Stomach (tissue), 8 donors: ENCODE measurements at regions not wholly inside any gene's neighbourhood (a gene's known extent, or its start where the extent isn't known, plus 50 kb on each side); places are given as distances from the start of the nearest gene placed in this dataset.

Source experiments
- DNase-seq, 2 donors: peaks; one replicate each; pipeline versions ENCODE4 v3.0.0 to v3.0.0-alpha.2; 2013 to 2019
- H3K27ac ChIP-seq, 5 donors: fragments of 200-600 bp in 4 of 5; sonication (generic) in 4 of 5; one replicate each; pipeline ENCODE4 v1.5.1; 2013 to 2019; ENCODE audit warnings: mild to moderate bottlenecking in 1 of 5, moderate library complexity in 1 of 5
- H3K27me3 ChIP-seq, 3 donors: fragments of 200-600 bp; sonication (generic); one replicate each; pipeline ENCODE4 v1.5.1; 2017 to 2019; ENCODE audit warnings: mixed run types in 1 of 3
- H3K36me3 ChIP-seq, 4 donors: fragments of 200-600 bp; sonication (generic); 1 replicate in 3 of 4; 2 replicates in 1 of 4; pipeline ENCODE4 v1.5.1; 2016 to 2019
- H3K4me1 ChIP-seq, 4 donors: fragments of 200-600 bp; sonication (generic); one replicate each; pipeline ENCODE4 v1.5.1; 2016 to 2019
- H3K4me3 ChIP-seq, 4 donors: fragments of 200-600 bp; sonication (generic) in 3 of 4; one replicate each; pipeline ENCODE4 v1.5.1; 2016 to 2019; ENCODE audit warnings: mild to moderate bottlenecking in 1 of 4
- H3K9me3 ChIP-seq, 4 donors: fragments of 200-600 bp; sonication (generic); one replicate each; pipeline ENCODE4 v1.5.1; 2016 to 2019
- EP300 ChIP-seq: sonication (generic); formaldehyde crosslinking; IDR thresholded peaks from one replicate; pipeline ENCODE4 v1.6.1; 2017; ENCODE audit warnings: antibody characterized with exemption
- POLR2A ChIP-seq, 4 donors: fragments of 450-650 bp; IDR thresholded peaks; one replicate each; pipeline ENCODE4 v1.6.1; 2016; ENCODE audit warnings: antibody characterized with exemption in 4 of 4, control low read depth in 2 of 4, mild to moderate bottlenecking in 1 of 4, moderate library complexity in 1 of 4
- POLR2AphosphoS5 ChIP-seq, 3 donors: sonication (generic); formaldehyde crosslinking; IDR thresholded peaks; one replicate each; pipeline ENCODE4 v1.6.1; 2016; ENCODE audit warnings: antibody characterized with exemption in 3 of 3
- WGBS, 5 donors: extraction: QIAGEN DNeasy Blood & Tissue Kit in 3 of 5; methylation state at CpG; one replicate each; pipeline versions ENCODE4 v1.1.5 to v1.1.7; 2013 to 2018; 5-methylcytosine and 5-hydroxymethylcytosine counted together
- intact Hi-C: fragments of 100-400 bp; cut with DNase I; formaldehyde crosslinking; loops from one replicate; pipeline ENCODE4 v1.15.1; 2023; ENCODE audit warnings: low total_unique reads
- TF ChIP-seq, protein P1 (sequence below), 7 experiments: fragments of 450-650 bp in 4 of 7; fragments of 200-600 bp in 3 of 7; sonication (generic) in 3 of 7; IDR thresholded peaks; one replicate each; pipeline ENCODE4 v1.5.1; 2016 to 2019; ENCODE audit warnings: antibody characterized with exemption in 7 of 7, control low read depth in 2 of 7, mild to moderate bottlenecking in 1 of 7
- donor health status: healthy with polysubstance abuse.
- donor health status: Bipolar disorder and iron deficiency.
- donor health status: healthy.

DNA sequence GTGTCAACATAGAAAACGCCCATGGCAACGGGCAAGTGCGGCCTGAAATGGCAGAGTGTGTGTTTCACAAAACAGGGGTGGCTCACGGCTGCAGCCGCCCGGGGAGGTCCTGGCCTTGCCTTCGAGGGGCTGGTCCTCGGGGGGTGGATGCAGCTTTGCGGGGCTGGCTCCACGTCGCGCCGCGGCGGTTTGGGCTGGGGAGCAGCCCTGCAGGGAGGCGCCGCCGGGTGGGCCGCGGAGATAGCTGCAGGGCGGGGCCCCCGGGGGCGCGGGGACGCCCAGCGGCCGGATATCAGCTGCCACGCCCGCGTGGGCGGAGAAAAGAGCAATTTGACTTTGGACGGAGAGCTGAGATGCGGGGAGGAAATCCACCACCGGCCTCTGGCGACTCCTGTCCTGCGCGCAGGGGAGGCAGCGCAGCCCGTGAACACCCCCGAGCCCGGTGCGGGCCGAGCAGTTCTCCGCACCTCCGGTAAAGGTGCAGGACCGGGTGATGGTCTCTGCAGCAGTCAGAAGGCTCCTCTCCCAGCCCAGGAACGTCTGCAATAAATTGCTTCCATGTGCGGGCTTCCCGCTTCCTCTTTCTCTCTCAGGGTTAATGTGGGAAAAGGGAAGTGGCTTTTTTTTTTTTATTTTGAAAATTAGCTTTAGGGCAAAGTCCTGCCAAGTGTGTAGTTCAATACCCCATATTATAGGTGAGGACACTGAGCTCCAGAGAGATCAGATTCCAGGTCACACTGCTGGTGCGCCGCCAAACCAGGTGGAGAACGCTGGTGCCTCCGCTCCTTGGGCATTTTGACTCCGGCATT, 110.5 kb downstream of the ARF6 start:
- Histone ChIP-seq H3K9me3 (no peaks in the 10 kb centered on the region), H3K4me3 (peak overlapping the region; percentile 46 to 57 (median 54)), H3K4me1 (peaks cover 53 to 60% (median 59%) of the 10 kb centered on the region in 4 donors), H3K36me3 (no peaks in the 10 kb centered on the region), H3K27ac (peak overlapping the region; percentile 81 to 96 (median 89)), H3K27me3 (no peaks in the 10 kb centered on the region)
- DNase-seq, result peak; percentile 85 to 94
- TF ChIP-seq POLR2A (IDR thresholded peaks at IDR 0.05) (no peak), POLR2AphosphoS5 (IDR thresholded peaks at IDR 0.05) (peak in 2 of 3 donors; percentile 74 to 76), EP300 (no peak)
- TF ChIP-seq, protein P1, sequence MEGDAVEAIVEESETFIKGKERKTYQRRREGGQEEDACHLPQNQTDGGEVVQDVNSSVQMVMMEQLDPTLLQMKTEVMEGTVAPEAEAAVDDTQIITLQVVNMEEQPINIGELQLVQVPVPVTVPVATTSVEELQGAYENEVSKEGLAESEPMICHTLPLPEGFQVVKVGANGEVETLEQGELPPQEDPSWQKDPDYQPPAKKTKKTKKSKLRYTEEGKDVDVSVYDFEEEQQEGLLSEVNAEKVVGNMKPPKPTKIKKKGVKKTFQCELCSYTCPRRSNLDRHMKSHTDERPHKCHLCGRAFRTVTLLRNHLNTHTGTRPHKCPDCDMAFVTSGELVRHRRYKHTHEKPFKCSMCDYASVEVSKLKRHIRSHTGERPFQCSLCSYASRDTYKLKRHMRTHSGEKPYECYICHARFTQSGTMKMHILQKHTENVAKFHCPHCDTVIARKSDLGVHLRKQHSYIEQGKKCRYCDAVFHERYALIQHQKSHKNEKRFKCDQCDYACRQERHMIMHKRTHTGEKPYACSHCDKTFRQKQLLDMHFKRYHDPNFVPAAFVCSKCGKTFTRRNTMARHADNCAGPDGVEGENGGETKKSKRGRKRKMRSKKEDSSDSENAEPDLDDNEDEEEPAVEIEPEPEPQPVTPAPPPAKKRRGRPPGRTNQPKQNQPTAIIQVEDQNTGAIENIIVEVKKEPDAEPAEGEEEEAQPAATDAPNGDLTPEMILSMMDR (IDR thresholded peaks at IDR 0.05), result peak in 1 of 7 experiments; percentile 31
- intact Hi-C loops, result no loop called here
- WGBS, 5 donors, result 2 to 15% (median 3%) methylated on average over 9 to 54 of the region's 54 CpGs

DNA sequence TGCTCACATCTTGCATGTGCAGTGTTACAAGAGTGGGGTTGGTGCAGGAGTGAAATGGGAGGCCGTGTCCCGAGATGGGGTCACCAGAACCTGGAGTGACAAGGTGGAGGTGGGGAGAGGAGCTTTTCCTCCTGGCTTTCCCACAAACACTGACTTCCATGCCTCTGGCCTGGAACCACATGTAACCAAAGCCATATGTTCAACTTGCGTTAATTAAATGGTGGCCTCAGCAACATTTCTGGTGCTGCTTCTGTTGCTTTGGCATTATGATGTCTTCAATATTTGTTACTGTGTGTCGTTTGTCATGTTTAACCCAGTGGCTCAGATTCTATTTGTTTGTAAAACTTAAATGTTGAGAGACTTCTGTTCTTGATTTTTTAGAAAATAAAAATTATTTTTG, 110.2 kb downstream of the VCPKMT start:
- Histone ChIP-seq H3K36me3 (no peaks in the 10 kb centered on the region), H3K27ac (no peak overlapping the region)
- WGBS, 5 donors, result 93 to 97% (median 94%) methylated on average over 4 of the region's 4 CpGs

DNA sequence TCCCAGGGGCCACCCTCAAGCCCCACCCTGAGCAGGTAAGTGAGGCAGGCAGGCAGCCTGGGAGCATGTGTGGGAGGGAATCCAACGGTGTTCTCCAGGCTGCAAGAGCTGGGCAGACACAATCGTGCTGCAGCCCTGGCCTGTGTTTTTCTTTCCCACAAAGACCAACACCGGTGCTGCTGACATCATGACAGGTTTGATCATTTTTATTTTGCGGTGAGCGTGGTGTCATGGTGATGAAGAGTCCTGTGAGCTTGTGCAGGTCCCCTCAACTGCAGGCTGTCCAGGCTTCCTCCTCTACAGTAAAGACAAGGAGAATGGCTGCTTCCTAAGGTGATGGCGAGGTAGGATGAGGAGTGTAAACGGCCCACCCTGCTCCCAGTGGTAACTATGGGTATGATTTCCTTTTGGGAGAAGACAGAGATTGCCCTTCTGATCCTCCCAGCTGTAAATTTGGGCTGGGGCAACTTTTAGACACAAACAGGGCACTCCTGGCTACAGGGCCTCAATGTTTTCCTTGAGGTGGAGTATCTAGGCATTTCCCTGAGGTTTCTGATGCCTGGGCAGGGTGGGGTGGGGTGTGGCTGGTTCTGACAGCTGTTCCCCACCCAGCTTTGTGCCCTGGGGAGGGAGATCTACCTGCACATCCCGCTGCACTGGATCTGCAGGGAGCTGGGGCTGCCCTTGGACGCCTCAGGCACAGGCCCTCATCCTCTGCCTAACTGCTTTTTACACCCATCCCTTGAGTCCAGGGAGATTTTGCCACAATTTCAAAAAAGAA, 109.1 kb downstream of the VCPKMT start:
- no peak overlapping the region for H3K4me3 ChIP-seq
- peak in 1 of 2 donors; percentile 77 for DNase-seq
- 52 to 84% (median 68%) methylated on average over 9 of the region's 9 CpGs for WGBS, 5 donors
- H3K9me3 ChIP-seq, result no peaks in the 10 kb centered on the region
- H3K27me3 ChIP-seq, result no peaks in the 10 kb centered on the region
- TF ChIP-seq POLR2A (IDR thresholded peaks at IDR 0.05) (no peak), EP300 (no peak), POLR2AphosphoS5 (IDR thresholded peaks at IDR 0.05) (no peak)
- TF ChIP-seq, protein P1 (IDR thresholded peaks at IDR 0.05), result no peak
- H3K4me1 ChIP-seq, result peaks cover 15 to 21% (median 20%) of the 10 kb centered on the region in 4 donors
- intact Hi-C loops, result no loop called here
- no peaks in the 10 kb centered on the region for H3K36me3 ChIP-seq
- H3K27ac ChIP-seq, result no peak overlapping the region

More for the DNA sequence above, 110.2 kb downstream of the VCPKMT start:
- Histone ChIP-seq H3K4me3 (no peak overlapping the region), H3K9me3 (no peaks in the 10 kb centered on the region), H3K27me3 (no peaks in the 10 kb centered on the region), H3K4me1 (peaks cover 26 to 33% (median 32%) of the 10 kb centered on the region in 4 donors)
- intact Hi-C loops, result no loop called here
- no peak for TF ChIP-seq POLR2AphosphoS5 (IDR thresholded peaks at IDR 0.05)
- no peak for TF ChIP-seq POLR2A (IDR thresholded peaks at IDR 0.05)
- no peak for TF ChIP-seq EP300
- TF ChIP-seq, protein P1 (IDR thresholded peaks at IDR 0.05), result no peak
- no peak for DNase-seq

DNA sequence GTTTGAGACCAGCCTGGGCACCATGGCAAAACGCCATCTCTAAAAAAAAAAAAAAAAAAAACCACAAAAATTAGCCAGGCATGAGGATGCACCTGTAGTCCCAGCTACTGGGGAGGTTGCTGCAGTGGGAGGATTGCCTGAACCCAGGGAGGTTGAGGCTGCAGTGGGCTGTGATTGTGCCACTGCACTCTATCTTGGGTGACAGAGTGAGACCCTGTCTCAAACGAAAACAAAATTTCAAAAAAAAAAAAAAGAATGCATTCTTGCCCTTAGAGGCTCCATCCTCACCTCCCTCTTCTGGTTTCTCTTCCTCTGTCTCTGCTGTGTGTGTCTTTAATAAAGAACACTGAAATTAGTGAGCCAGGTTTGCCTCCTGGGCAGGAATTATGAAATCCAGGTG, 107.8 kb downstream of the VCPKMT start:
- Histone ChIP-seq H3K27me3 (no peaks in the 10 kb centered on the region), H3K4me3 (no peak overlapping the region), H3K36me3 (no peaks in the 10 kb centered on the region), H3K27ac (no peak overlapping the region), H3K4me1 (peaks cover 6 to 9% (median 8%) of the 10 kb centered on the region in 4 donors), H3K9me3 (no peaks in the 10 kb centered on the region)
- DNase-seq, result no peak
- WGBS, 5 donors, result 43 to 66% (median 59%) methylated on average over 2 of the region's 2 CpGs
- intact Hi-C loops, result no loop called here
- no peak for TF ChIP-seq POLR2AphosphoS5 (IDR thresholded peaks at IDR 0.05)
